ENCODE measurements at regions not wholly inside any gene's neighbourhood (a gene's known extent, or its start where the extent isn't known, plus 50 kb on each side); places are given as distances from the start of the nearest gene placed in this dataset.

- ChIA-PET POLR2A (no interaction called here), CTCF (no interaction called here)
- DNase-seq (ENCODE audit: extremely low spot score), result no peak
- TF ChIP-seq CTCF (IDR thresholded peaks at IDR 0.05; ENCODE audit: control extremely low read depth, extremely low read depth, low read depth, missing control alignments), result no peak
Measured at GRCh38 chr20:4483961-4484360, 202.3 kb upstream of the PRNP start.

- no peak for DNase-seq (ENCODE audit: extremely low spot score)
- ChIA-PET CTCF (no interaction called here), POLR2A (no interaction called here)
- no peak for TF ChIP-seq CTCF (IDR thresholded peaks at IDR 0.05; ENCODE audit: control extremely low read depth, extremely low read depth, low read depth, missing control alignments)
Measured at GRCh38 chr20:4483486-4483885, 202.8 kb upstream of the PRNP start.

- POLR2A ChIA-PET, result no interaction called here
- no peak for DNase-seq (ENCODE audit: extremely low spot score)
- no peak for TF ChIP-seq CTCF (IDR thresholded peaks at IDR 0.05; ENCODE audit: control extremely low read depth, extremely low read depth, low read depth, missing control alignments)
- CTCF ChIA-PET, result interaction anchor here (1.3 to 1.8 kb wide), 3 partner anchors 10 to 149 kb away, joined by 3 to 8 read pairs (median 5); no protein-coding TSS in a partner anchor
Measured at GRCh38 chr20:4480104-4480503, 206.2 kb upstream of the PRNP start.

GRCh38 chr20:4476903-4477500 is 209.3 kb upstream of the PRNP start:
- ChIA-PET CTCF (no interaction called here), POLR2A (no interaction called here)
- TF ChIP-seq CTCF (IDR thresholded peaks at IDR 0.05; ENCODE audit: control extremely low read depth, extremely low read depth, low read depth, missing control alignments), result no peak
- DNase-seq (ENCODE audit: extremely low spot score), result no peak

GRCh38 chr20:4472906-4473305 is 213.3 kb upstream of the PRNP start:
- no peak for DNase-seq (ENCODE audit: extremely low spot score)
- ChIA-PET POLR2A (no interaction called here), CTCF (interaction anchor here (1.2 to 1.9 kb wide), 3 partner anchors 16 to 20 kb away, joined by 3 to 4 read pairs (median 3); no protein-coding TSS in a partner anchor)
- no peak for TF ChIP-seq CTCF (IDR thresholded peaks at IDR 0.05; ENCODE audit: control extremely low read depth, extremely low read depth, low read depth, missing control alignments)

GRCh38 chr20:4471221-4471620 is 215.0 kb upstream of the PRNP start:
- ChIA-PET CTCF (no interaction called here), POLR2A (no interaction called here)
- no peak for DNase-seq (ENCODE audit: extremely low spot score)
- no peak for TF ChIP-seq CTCF (IDR thresholded peaks at IDR 0.05; ENCODE audit: control extremely low read depth, extremely low read depth, low read depth, missing control alignments)

- ChIA-PET POLR2A (no interaction called here), CTCF (no interaction called here)
- no peak for DNase-seq (ENCODE audit: extremely low spot score)
- TF ChIP-seq CTCF (IDR thresholded peaks at IDR 0.05; ENCODE audit: control extremely low read depth, extremely low read depth, low read depth, missing control alignments), result no peak
Measured at GRCh38 chr20:4470375-4470774, 215.9 kb upstream of the PRNP start.

Data from GM10248 (cell line).